Retinal pigment epithelial cell (primary cell): ENCODE measurements at regions not wholly inside any gene's neighbourhood (a gene's known extent, or its start where the extent isn't known, plus 50 kb on each side); places are given as distances from the start of the nearest gene placed in this dataset.

ENCODE experiments used
- DNase-seq: peaks from one replicate; pipeline ENCODE4 v3.0.0-alpha.2; 2010; ENCODE audit warnings: low read depth
- H3K4me3 ChIP-seq: 2 replicates; pipeline ENCODE4 v1.5.1; 2011; ENCODE audit warnings: mild to moderate bottlenecking, low read length, control low read depth, moderate library complexity
- CTCF ChIP-seq: conservative IDR thresholded peaks from 2 replicates; pipeline ENCODE4 v1.5.1; 2011; ENCODE audit warnings: low read depth, low read length, control low read depth, inconsistent platforms

- DNase-seq = no peak
- no peak for TF ChIP-seq CTCF
- no peak overlapping the region for H3K4me3 ChIP-seq
Measured at GRCh38 chr3:182366746-182367145, 426.6 kb upstream of the ATP11B start.

DNA sequence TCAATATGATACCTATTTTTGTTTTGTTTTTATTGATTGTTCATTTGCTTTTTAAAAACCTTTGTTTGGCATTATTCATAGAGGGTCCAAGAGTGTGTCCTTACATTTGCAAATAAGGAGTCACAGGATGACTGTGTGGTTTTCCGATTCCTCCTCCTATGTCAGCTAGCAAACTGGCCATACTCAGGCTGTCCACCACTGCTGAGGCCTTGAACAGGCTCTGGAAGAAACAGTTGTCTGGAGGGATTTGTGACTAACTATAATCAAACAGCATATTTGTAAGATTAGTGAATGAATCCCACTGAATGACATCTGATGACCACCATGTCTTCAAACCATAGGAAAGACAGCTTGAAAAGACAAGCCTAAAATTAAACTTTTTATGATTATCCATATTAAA is 423.4 kb upstream of the ATP11B start:
- no peak for DNase-seq
- no peak overlapping the region for H3K4me3 ChIP-seq
- no peak for TF ChIP-seq CTCF

DNA sequence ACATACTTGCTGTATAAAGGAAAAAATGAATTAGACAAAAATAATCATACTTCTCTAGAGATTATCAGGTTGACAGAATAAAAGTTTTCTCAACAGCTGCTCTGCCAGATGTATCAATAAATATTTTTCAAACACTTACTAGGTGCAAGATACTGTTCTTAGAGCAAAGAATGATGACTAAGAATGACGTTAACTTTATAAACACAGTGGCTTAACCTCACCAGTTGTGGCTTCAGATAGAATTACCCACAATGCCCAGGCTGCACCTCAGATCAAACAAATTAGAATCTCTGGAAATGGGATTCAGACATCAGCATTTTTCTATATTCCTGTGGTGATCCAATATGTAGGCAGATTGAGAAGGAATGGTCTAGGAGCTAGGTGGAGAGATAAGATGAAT is 422.4 kb upstream of the ATP11B start:
- DNase-seq = no peak
- H3K4me3 ChIP-seq = no peak overlapping the region
- TF ChIP-seq CTCF = no peak

DNA sequence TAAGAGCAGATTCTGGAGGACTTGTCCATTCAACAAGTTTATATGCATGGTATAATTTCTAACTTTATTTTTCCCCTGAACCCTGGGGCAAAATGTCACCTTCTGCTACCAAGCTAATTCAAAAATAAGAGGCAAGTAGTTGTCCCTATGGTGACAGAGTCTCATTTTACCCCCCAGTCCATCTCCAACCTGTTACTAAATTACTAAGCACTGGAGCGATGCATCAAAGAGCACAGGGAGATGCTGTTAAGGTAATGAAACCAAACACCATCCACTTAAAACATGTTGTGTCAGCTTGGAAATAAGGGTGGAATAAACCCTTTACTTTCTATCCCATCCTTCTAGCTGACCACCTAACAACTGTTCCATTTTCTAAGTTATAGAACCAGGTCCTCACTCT is 417.4 kb upstream of the ATP11B start:
- no peak for TF ChIP-seq CTCF
- DNase-seq = no peak
- no peak overlapping the region for H3K4me3 ChIP-seq

DNA sequence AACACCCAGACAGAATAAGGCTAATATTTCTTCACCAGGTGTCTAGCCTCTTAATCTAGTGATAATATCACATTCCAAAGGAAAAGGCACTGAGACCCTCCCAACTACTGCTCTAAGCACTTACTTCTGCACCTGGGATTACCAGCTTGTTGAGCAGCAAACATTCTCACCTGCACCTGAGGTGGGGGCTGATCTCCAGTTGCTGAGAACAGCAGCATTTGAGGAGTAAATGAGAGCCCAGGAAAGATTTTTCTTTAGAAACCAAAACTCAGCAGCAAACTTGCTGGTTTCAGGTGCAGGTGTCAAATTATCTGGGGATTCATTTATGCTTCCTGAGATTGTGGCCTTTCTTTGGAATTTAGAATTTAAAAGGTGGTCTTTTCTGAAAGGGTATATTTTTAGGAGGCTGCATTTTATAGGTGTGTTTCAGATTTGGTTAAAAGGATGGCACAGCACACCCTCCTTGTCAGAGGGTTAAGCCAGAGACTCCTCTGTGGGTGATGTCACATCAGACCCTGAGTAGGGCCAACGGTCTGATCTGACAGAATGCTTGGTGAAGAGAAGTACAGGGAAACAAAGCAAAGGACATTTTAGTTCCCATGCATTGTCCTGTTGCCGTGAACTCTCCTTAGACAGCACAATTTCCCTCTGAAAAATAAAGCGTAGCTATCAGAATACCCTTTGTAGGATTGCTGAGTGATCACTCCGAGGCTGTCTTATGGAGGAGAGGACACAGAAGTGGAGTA is 411.0 kb upstream of the ATP11B start:
- no peak for DNase-seq
- TF ChIP-seq CTCF = no peak
- no peak overlapping the region for H3K4me3 ChIP-seq

GRCh38 chr3:182384221-182384620 is 409.1 kb upstream of the ATP11B start:
- H3K4me3 ChIP-seq = no peak overlapping the region
- TF ChIP-seq CTCF = no peak
- no peak for DNase-seq

DNA sequence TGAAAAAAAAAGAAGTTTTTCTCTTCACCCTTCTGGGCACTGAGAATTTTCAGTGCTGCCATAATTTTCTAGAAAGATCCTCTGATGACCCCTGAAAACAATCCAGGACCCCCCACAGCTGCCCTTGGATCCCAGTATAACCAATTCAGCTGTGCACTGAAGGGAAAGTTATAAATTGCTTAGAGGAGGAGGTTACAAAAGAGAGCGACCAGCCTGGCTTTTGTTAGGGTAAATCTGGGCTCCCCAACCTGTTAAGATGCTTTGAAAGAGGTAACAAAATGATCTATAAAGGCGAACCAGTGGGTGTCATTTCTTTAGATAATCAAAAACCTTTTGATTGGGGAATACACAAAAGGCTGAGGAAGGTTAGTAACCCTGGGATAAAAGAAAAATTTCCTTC is 407.9 kb upstream of the ATP11B start:
- no peak overlapping the region for H3K4me3 ChIP-seq
- no peak for DNase-seq
- no peak for TF ChIP-seq CTCF
